EH (cell line): ENCODE measurements at regions not wholly inside any gene's neighbourhood (a gene's known extent, or its start where the extent isn't known, plus 50 kb on each side); places are given as distances from the start of the nearest gene placed in this dataset.

Source experiments
- DNase-seq: peaks from one replicate; pipeline ENCODE4 v3.0.0-alpha.2; 2015; ENCODE audit warnings: low read depth

GRCh38 chr2:136214307-136215200 is 96.6 kb upstream of the CXCR4 start:
- no peak for DNase-seq

DNA sequence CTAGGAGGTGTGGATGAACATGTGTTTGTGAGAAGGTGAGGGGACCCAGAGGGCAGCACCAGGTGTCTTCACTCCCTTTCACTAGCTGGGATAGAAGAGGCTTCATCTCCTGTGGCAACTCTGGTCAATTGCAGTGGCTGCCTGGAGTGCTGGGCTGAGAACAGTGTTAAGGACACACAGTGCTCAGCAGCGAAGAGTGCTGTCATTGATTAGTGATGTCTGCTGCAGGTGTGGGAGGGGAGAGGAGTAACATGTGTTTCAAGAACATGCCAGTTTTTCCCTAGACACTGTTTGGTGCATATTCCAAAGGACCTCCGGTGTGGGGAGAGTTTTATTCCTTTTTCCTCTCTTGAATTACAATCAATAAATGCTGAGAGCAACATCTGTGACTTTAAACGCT is 95.9 kb upstream of the CXCR4 start:
- no peak for DNase-seq

- DNase-seq, result no peak
Observed at GRCh38 chr2:136212426-136213378, 94.8 kb upstream of the CXCR4 start.

DNA sequence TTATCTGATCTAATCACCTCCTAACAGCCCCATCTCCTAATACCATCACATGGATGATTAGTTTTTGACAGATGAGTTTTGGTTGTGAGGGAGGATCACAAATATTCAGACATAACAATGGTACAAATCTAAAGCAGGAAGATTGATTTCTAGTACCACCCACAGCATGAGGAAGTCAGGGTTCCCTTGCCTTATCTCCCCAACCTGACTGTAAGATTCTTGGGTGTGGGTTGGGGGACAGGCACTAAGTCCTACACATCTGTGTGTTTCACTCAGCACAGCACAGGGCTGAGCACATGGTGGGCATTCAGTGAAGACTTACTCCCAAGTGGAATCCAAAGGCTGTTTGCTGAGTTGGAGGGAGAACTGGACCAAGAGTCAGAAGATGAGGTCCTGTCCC is 93.8 kb upstream of the CXCR4 start:
- DNase-seq, result no peak

GRCh38 chr2:136210822-136211221 is 92.9 kb upstream of the CXCR4 start:
- no peak for DNase-seq

DNA sequence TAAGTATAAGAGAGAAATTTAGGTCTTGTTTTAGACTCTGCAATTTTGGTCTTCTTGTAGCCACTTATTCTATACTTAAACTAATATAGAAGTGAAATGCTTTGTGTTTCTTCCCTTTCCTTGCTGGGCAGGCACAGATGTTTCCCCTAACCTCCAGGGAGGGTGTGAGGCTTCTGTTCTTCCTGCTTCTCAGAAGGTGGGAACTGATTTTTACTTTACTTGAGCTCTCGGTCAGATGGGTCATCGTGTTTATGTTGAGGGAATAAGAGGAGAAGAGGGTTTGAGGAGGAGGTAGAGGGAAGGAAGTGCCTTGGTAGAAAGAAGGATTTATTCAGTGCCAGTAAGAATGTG is 92.5 kb upstream of the CXCR4 start:
- DNase-seq, result no peak

GRCh38 chr2:136209561-136210454 is 91.9 kb upstream of the CXCR4 start:
- no peak for DNase-seq

DNA sequence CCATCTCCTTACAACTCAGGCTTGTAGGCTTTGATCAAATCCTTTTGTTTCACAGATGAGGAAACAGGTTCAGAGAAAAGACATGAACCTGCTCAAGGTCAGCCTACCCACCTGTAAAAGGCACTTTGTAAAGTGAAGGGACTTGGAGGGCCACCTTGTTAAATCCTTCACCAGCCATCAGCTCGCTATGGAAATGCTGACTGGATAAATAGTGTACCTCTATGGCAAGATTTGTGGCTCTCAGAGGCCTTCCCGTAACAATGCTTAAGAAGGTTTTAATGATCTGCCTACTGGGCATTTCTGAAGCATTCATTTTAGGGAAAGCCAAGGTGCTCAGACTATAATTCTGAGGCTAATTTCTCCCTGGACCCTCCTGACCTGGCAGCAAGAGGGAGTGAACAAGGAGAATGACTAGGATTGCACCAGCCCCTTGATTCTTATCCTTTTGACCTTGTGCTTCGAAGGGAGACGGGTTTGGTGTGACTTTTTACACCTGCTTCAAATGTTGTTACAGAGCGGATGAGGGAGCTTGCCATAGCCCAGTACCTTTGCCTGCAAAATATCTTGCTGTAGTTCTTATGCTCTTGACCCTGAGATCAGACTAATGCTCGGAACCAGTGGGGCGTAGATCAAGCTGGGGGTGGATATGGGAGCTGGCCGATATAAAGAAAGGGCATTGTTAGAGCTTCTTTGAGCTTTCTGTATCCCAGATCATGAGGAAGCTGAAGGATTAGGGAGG is 90.9 kb upstream of the CXCR4 start:
- DNase-seq, result no peak

DNA sequence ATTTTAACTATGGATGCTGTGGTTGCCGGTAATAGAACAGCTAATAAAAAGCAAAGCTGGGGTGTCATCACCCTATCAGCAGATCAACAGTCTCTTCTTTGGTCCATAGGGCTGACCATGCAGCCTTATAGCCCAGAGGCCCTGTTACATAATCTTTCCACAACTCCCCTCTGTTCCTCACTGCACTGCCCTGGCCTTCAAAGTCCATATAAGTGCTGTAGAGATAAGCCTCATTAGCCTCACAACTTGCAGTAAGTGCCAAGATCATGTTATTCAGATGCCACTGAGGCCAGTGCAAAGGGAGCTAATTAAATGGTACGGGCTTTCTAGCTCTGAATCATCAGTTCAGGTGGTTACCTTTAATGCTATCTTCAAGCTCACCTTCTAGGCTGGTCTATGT is 89.7 kb upstream of the CXCR4 start:
- DNase-seq, result no peak

DNA sequence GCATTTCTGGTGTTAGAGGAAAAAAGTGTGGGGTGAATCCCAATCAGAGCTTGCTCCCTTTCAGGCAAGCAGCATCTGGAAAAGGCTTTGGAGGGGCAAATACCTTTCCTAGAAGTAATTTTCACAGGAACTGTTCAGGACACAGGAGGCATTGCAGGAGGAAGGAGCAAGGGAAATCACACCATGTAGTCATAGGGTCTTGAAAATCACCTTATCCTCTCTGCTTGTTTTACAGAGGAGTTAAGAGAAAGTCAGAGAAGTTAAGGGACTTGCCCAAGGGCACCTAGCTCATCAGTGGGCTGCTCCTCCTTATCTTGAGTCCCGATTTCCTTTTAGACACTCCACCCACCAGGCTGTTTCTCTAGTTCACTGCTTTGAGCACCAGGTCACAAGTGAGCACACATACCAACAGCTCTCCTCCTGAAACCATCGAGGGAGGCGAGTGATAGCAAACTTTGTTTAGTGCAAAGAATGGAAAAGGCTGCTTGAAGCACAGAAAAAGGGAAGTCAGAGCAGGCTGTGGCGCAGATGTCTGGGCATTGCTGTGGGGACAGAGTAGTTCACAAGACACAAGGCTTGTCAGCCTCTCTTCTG is 89.2 kb upstream of the CXCR4 start:
- DNase-seq, result no peak

DNA sequence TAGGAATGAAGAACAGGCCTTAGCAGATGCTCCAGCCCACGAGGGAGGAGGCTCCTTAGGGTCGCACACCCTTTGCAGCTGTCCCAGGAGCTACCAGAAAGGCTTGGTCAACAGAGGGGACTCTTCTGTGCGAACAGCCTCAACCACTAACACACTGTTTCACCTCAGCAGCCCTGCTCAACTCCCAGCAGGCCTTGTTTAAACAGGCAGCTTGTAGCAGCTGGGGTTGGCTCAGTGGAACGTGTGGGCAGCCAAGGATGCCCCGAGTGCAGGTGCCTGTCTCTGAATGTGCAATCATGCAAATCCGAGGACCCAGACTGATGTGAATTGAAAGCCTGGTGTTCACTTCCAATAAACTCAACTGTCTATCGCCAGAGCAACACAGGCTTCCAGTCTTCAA is 88.7 kb upstream of the CXCR4 start:
- DNase-seq, result no peak

DNA sequence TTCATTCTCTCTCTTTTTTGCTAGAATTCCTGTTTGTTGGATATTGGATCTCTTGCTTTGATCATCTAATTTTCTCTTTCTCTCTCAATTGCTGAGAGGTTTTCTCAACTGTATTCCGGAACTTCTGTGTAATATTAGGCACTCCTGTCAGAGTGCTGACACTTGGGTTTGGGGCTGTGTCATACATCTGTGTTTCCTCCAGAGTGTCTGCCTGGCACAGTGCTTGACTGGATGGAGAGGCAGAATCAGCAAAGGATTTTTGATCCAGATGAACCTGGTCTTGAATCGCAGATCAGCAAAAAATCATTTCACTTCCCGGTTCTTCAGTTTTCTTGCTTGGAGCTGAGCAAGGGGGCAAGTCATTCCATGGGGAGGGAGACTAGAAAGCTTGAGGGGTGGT is 87.7 kb upstream of the CXCR4 start:
- DNase-seq, result no peak

DNA sequence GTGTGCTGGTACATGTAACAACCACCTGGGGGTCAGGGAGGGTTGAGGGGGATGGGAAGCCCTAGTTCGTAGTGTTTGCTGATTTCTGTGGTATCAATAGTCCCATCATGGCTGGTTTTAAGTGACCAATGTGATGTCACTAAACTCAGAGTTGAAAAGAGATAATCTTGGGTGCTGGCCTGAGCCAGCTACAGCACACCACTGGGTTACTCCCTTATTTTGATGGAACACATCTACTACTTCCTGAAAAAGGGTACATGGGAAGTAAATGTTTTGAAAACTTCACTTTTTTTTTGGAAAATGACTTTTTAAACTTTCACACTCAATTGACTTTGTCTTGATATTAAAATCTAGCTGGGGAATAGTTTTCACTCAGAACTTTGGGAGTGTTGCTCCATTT is 87.0 kb upstream of the CXCR4 start:
- no peak for DNase-seq

GRCh38 chr2:136195226-136195625 is 77.3 kb upstream of the CXCR4 start:
- DNase-seq, result no peak

DNA sequence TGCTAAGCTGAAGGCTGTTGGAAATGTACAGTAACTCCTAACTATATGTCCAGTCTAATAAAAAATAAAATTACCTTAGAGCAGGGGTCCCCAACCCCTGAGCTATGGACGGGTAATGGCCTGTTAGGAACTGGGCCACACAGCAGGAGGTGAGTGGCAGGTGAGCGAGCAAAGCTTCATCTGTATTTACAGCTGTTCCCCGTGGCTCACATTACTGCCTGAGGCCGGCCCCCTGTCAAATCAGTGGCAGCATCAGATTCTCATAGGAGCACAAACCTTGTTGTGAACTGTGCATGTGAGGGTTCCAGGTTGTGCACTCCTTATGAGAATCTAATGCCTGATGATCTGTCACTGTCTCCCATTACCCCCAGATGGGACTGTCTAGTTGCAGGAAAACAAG is 73.1 kb upstream of the CXCR4 start:
- no peak for DNase-seq

DNA sequence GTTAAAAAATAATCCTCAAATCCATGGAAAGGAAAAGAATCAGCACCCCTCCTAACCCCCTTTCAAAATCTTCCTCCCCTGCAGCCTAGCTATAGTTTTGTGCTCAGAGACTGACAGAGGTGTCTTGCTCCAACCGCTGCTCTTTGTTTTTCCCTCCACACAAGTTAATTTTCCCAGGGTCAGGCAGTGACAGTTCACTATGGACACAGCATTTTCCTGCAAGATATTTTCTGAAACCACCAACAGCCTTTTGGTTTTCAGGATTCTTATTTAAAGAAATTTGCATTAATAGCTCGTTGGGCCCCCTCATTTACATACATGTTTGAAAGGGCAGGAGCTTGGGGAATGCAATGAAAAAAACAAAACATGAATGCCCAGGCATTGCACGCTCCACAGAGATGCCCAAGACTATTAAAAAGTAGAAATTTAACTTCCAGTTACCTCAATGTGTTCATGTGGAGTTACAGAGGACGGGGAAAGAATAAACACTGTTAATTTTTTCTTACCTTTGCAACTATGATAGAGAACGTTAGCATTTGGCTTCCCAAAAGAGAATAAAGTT is 71.4 kb upstream of the CXCR4 start:
- DNase-seq, result no peak

DNA sequence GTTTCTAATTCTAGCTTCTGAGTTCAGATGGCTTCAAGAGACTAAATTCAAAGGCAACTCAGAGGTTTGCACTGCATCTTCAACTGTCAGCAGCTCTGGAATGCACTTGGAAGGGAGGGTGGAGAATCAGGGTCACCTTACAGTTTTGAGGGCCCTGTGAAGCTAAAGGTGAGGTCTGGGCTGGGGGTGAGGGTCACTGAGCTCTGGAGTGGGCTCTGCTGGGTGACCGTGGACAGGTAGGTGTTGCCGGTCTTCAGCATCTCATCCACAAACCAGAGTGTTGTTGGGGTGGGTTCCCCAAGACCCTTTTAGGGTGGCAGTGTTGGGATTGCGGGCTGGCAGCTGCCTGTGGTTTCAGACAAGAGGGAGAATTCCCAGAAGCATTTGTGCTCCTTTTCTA is 70.1 kb upstream of the CXCR4 start:
- no peak for DNase-seq

DNA sequence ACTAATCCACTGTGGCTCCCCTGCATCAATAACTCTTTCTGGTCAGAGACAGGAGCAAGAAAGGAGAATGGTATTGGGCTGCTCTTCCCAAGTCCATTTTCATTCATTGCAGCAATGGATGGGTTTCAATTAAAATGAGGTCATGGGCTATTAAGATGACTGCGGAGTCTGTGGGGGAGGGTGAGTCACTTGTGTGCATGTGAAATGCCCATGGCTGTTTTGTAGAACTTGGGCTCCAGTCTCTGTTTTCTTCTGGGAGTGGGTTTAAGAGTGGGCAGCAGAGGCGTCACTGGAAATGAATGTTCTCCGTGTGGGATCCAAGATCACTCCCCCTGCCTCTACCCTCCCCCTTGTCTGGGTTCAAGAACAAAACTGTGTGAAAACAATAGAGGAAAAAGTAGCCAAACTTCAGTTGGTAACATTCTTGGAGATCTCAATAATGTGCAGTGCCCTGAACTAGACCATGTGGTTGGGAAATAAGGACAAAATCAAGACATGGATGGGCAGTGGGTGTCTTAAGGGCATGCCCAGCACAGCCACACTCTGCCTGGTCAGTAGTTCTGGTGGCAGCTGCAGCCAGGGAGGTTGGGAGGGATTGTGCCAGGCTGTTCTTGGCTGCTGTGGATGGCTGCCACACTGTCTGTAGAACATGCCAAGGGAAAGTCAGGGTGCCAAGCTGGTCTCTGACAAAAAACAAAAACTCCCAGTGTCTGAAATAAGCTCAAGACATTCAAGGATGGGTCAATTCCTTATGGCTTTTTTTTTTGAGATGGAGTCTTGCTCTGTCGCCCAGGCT is 68.2 kb upstream of the CXCR4 start:
- DNase-seq, result no peak

- DNase-seq, result no peak
Observed at GRCh38 chr2:136183097-136183496, 65.1 kb upstream of the CXCR4 start.

GRCh38 chr2:136182315-136182714 is 64.4 kb upstream of the CXCR4 start:
- no peak for DNase-seq
